Stromal cell of bone marrow (primary cell): ENCODE measurements at regions not wholly inside any gene's neighbourhood (a gene's known extent, or its start where the extent isn't known, plus 50 kb on each side); places are given as distances from the start of the nearest gene placed in this dataset.

Source experiments
- DNase-seq: peaks from one replicate; pipeline ENCODE4 v3.0.0-alpha.2; 2012; ENCODE audit warnings: low read depth

DNA sequence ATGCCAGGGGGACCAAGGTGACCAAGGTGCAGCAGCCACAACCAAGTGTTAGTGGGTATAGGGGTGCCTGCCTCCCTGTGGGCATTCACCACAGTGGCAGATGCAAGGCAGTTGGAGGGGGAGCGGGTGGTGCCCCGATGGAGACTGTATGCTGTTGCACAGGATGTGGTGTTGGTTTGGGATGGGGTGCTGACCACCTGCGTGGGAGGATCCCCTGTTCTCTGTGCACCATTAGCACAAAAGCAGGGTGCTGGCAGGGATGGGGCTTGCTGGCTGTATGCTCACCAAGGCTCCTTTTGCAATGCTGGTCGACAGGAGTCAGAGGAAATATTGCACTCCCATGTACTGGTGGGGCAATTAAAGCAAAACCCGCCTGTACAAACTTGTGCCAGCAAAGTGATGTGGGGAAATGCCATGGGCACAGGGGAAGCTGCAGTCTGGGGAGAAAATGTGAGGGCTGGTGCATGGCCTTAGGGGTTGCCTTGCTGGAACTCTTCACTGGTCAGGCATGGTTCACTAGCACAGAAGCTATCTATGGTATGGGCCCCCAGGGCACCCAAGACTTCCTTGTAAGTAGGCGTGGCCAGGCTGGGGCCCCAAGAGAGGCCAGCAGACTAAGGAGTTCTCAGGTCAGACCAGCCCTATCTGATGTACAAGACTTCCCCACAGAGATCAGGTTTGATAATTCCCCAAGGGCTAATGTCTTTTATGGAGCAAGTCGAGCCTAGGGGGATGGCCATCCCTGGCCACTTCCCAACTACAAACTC is 51.9 kb upstream of the GNAT3 start:
- no peak for DNase-seq

DNA sequence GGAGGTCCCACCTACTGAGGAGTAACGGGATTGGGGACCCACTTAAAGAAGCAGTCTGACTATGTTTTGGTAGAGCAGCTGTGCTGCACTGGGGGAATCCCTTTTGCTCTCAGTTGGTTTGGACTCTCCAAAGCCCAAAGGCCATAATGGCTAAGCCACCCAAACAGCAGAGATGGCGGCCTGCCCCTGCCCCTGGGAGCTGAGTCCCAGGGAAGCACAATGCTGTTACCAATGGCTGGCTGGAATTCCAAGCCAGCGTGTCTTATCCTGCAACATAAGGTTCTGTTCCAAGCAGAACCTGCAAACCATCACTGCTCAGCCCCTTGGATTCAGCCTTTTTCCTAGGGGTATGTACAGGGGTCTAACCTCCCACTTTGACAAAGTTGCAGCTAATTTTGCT is 53.7 kb upstream of the GNAT3 start:
- no peak for DNase-seq

DNA sequence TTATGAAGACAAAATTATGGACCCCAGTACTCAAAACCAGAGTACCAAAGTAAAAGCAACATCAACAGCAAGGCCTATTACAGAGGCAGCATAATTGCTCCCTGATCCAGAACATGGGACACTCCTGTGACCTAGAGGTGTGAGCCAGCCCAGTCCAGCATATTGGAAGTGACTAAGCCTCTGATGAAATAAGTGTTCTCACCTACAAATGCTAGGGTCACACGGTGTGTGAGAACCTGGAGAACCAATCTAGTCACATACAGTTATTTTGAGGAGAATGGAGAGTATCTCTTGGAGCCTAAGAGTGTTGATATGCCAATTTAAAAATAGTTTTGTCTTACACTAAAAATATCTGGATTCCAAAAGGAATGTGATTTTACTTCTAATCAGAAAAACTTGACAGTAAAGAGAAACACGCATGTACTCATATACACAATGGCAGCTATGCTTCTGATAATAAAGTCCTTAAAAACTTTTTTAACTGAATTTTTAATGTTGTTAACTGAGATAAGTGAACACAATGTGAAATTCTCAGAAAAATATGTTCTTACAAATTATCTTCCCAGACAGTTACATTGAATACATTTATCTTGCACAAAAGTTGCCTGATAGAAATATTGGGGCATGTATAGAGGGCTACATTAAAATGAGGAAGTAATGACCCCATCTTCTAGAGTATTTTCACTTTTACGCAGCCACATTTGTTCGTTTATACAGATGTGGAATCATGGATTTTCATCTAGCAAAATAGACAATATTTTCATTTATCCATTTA is 56.8 kb upstream of the CD36 start:
- peak; percentile 5 for DNase-seq

DNA sequence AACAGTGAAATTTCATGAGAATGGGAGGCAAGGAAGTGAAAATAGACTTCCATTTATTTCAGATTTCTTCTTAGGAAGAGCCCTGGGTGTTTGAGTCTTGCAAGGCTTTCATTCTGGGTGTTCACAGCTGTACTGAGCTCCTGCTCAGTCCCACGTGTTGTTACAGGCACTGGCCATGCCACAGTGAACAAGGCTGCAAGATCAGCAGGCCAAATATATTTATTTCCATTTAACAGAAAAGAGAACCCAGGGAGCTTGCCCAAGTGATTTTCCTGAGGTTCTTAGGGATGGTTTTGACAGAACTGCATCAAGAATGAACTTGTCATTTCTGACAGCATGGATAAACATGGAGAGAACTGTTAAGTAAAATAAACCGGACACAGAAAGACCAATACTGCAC is 54.5 kb upstream of the CD36 start:
- DNase-seq, result peak; percentile 78

DNA sequence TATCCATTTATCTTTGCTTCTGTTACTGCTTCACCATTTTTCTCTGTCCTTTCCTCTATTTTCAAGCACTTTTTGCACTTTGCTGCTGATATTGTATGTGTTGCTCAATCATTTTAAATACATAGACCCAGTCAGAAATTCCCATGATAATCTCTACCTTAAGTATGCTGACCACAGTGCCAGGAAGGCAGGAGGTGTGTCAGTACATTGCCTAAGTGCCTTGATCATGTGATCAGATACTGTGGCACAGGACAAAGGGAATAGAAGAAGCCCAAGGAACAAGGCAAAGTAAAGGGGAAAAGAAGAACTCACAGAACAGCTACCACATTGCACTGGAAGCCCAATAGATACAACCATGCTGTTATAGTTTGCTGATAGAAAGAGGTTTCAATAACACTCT is 53.7 kb upstream of the CD36 start:
- peak; percentile 11 for DNase-seq

DNA sequence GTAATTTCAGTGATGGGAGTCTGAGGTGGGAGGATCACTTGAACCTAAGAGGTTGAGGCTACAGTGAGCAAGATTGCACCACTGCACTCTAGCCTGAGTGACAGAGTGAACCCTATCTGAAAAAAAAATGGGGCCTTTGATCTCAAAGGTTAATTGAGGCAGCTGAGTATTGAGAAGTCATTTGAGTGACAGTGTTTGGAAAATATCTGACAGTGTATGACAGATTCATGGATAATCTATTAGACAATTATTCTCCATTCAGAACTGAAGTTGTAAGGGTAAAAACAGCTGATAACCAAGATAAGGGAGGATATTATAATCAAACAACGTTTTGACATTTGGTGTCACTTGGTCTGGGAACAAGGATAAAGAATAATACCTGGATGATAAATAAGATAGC is 50.9 kb upstream of the CD36 start:
- no peak for DNase-seq

DNA sequence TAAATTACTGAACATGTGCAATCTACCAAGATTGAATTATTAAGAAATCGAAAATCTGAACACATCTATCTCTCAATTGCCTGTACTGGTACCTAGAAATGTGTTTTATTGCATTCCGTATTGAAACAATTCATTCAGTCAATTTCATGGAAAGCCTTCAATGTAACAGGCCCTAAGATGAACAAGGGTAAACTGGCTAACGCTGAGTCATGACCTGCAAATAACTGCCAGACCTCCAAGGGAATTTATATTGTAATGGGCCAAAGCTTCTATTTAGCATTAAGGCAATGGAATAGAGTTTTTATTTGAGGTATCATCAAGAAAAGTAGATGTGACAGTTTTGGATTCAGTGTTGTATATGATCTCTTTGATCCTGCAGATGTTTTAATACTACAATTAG is 49.9 kb upstream of the CD36 start:
- no peak for DNase-seq
